ENCODE measurements at regions not wholly inside any gene's neighbourhood (a gene's known extent, or its start where the extent isn't known, plus 50 kb on each side); places are given as distances from the start of the nearest gene placed in this dataset.
"Not testable (repeated sequence)": the region's sequence is repeated elsewhere in the genome, so short reads cannot be mapped to it uniquely, and the experiment has no call there.

GRCh38 chr3:86887876-86888275 lies 103.1 kb downstream of the VGLL3 start:
- Histone ChIP-seq H3K27me3 (ENCODE audit: low read length) (no peaks in the 10 kb centered on the region), H4K20me1 (ENCODE audit: low read depth, low read length) (no peaks in the 10 kb centered on the region), H3K36me3 (ENCODE audit: low read length) (no peaks in the 10 kb centered on the region), H3K9ac (ENCODE audit: low read length) (no peak overlapping the region), H2AFZ (ENCODE audit: low read depth, low read length, severe bottlenecking) (no peak overlapping the region), H3K4me2 (ENCODE audit: low read depth, low read length, poor library complexity, severe bottlenecking) (no peak overlapping the region), H3K27ac (ENCODE audit: low read depth, low read length) (no peak overlapping the region), H3K9me3 (ENCODE audit: insufficient read depth, low read length) (no peaks in the 10 kb centered on the region; the same call in 1 of the 2 replicates), H3K79me2 (ENCODE audit: insufficient read depth, low read length) (no peaks in the 10 kb centered on the region), H3K4me3 (ENCODE audit: insufficient read depth, low read length, poor library complexity, severe bottlenecking) (no peak overlapping the region), H3K9me2 (replicated peaks; ENCODE audit: insufficient read depth, low read length) (no peaks in the 10 kb centered on the region), H3F3A (ENCODE audit: insufficient read depth) (no peaks in the 10 kb centered on the region)
- no peak for TF ChIP-seq EZH2phosphoT487 (conservative IDR thresholded peaks at IDR 0.05; ENCODE audit: low read length)
- TF ChIP-seq, protein P1, sequence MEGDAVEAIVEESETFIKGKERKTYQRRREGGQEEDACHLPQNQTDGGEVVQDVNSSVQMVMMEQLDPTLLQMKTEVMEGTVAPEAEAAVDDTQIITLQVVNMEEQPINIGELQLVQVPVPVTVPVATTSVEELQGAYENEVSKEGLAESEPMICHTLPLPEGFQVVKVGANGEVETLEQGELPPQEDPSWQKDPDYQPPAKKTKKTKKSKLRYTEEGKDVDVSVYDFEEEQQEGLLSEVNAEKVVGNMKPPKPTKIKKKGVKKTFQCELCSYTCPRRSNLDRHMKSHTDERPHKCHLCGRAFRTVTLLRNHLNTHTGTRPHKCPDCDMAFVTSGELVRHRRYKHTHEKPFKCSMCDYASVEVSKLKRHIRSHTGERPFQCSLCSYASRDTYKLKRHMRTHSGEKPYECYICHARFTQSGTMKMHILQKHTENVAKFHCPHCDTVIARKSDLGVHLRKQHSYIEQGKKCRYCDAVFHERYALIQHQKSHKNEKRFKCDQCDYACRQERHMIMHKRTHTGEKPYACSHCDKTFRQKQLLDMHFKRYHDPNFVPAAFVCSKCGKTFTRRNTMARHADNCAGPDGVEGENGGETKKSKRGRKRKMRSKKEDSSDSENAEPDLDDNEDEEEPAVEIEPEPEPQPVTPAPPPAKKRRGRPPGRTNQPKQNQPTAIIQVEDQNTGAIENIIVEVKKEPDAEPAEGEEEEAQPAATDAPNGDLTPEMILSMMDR (IDR thresholded peaks at IDR 0.05; ENCODE audit: insufficient read depth, low read length, poor library complexity, severe bottlenecking), result no peak

DNA sequence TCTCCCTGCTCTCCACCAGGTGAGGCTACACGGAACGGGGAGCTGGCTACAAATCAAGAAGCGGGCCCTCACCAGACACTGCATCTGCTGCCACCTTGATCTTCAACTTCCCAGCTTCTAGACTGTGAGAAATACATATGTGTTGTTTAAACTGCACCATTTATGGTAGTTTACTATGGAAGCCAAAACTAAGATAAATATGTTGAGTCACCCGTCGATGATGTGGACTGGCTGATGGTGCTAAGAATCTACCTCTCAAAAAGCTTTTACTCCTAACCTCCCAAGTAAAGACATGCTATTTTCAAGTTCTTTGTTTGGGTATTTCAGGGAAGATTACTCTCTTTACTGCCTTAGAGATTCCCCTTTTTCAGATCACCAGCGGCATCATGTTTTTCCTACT lies 110.9 kb downstream of the VGLL3 start:
- Histone ChIP-seq H4K20me1 (ENCODE audit: low read depth, low read length) (no peaks in the 10 kb centered on the region), H3K9me3 (ENCODE audit: insufficient read depth, low read length) (no peaks in the 10 kb centered on the region; the same call in 1 of the 2 replicates)
- TF ChIP-seq, protein P1 (IDR thresholded peaks at IDR 0.05; ENCODE audit: insufficient read depth, low read length, poor library complexity, severe bottlenecking), result no peak
- no peak for TF ChIP-seq EZH2phosphoT487 (conservative IDR thresholded peaks at IDR 0.05; ENCODE audit: low read length)

DNA sequence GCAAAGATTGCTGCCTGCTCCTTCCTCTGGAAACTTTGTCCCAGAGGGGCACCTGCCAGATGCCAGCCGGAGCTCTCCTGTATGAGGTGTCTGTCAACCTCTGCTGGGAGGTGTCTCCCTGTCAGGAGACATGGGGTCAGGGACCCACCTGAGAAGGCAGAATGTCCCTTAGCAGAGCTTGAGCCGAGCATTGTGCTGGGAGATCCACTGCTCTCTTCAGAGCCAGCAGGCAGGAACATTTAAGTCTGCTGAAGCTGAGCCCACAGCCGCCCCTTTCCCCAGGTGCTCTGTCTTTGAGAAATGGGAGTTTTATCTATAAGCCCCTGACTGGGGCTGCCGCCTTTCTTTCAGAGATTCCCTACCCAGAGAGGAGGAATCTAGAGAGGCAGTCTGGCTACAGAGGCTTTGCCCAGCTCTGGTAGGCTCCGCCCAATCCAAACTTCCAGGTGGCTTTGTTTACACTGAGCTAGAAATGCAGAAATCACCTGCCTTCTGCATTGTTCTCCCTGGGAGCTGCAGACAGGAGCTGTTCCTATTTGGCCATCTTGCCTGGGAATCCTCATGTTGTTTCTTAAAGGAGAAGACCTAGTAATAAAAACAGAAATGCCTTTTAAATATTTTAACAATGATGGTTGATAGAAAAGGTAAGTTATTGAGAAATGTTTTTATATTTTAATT lies 114.3 kb downstream of the VGLL3 start:
- not testable (repeated sequence) for H3F3A ChIP-seq (ENCODE audit: insufficient read depth); H3K4me2 ChIP-seq (ENCODE audit: low read depth, low read length, poor library complexity, severe bottlenecking); H3K36me3 ChIP-seq (ENCODE audit: low read length); H3K9me2 ChIP-seq (replicated peaks; ENCODE audit: insufficient read depth, low read length); H4K20me1 ChIP-seq (ENCODE audit: low read depth, low read length); H3K27ac ChIP-seq (ENCODE audit: low read depth, low read length); H2AFZ ChIP-seq (ENCODE audit: low read depth, low read length, severe bottlenecking); H3K79me2 ChIP-seq (ENCODE audit: insufficient read depth, low read length); H3K27me3 ChIP-seq (ENCODE audit: low read length); H3K4me3 ChIP-seq (ENCODE audit: insufficient read depth, low read length, poor library complexity, severe bottlenecking); H3K9me3 ChIP-seq (ENCODE audit: insufficient read depth, low read length); H3K9ac ChIP-seq (ENCODE audit: low read length)

More for the DNA sequence above, 110.9 kb downstream of the VGLL3 start:
- Histone ChIP-seq H3K9me2 (replicated peaks; ENCODE audit: insufficient read depth, low read length) (no peaks in the 10 kb centered on the region), H3K4me3 (ENCODE audit: insufficient read depth, low read length, poor library complexity, severe bottlenecking) (no peak overlapping the region), H3K36me3 (ENCODE audit: low read length) (no peaks in the 10 kb centered on the region), H3K4me2 (ENCODE audit: low read depth, low read length, poor library complexity, severe bottlenecking) (no peak overlapping the region), H3K9ac (ENCODE audit: low read length) (no peak overlapping the region), H3K79me2 (ENCODE audit: insufficient read depth, low read length) (no peaks in the 10 kb centered on the region), H2AFZ (ENCODE audit: low read depth, low read length, severe bottlenecking) (no peak overlapping the region), H3F3A (ENCODE audit: insufficient read depth) (no peaks in the 10 kb centered on the region), H3K27me3 (ENCODE audit: low read length) (no peaks in the 10 kb centered on the region), H3K27ac (ENCODE audit: low read depth, low read length) (no peak overlapping the region)

DNA sequence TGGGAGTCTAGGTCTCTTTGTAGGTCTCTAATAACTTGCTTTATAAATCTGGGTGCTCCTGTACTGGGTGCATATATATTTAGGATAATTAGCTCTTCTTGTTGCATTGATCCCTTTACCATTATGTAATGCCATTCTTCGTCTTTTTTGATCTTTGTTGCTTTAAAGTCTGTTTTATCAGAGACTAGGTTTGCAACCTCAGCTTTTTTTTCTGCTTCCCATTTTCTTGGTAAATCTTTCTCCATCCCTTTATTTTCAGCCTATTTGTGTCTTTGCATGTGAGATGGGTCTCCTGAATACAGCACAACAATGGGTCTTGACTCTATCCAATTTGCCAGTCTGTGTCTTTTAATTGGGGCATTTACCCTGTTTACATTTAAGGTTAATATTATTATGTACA lies 116.2 kb downstream of the VGLL3 start:
- H3K4me2 ChIP-seq (ENCODE audit: low read depth, low read length, poor library complexity, severe bottlenecking); H3K27me3 ChIP-seq (ENCODE audit: low read length); H3K4me3 ChIP-seq (ENCODE audit: insufficient read depth, low read length, poor library complexity, severe bottlenecking); H3K36me3 ChIP-seq (ENCODE audit: low read length); H2AFZ ChIP-seq (ENCODE audit: low read depth, low read length, severe bottlenecking); H3K9me2 ChIP-seq (replicated peaks; ENCODE audit: insufficient read depth, low read length); H3K27ac ChIP-seq (ENCODE audit: low read depth, low read length); H3K79me2 ChIP-seq (ENCODE audit: insufficient read depth, low read length); H3K9ac ChIP-seq (ENCODE audit: low read length); H3K9me3 ChIP-seq (ENCODE audit: insufficient read depth, low read length); H4K20me1 ChIP-seq (ENCODE audit: low read depth, low read length); H3F3A ChIP-seq (ENCODE audit: insufficient read depth): not testable (repeated sequence)
